ENCODE measurements at regions not wholly inside any gene's neighbourhood (a gene's known extent, or its start where the extent isn't known, plus 50 kb on each side); places are given as distances from the start of the nearest gene placed in this dataset.

DNA sequence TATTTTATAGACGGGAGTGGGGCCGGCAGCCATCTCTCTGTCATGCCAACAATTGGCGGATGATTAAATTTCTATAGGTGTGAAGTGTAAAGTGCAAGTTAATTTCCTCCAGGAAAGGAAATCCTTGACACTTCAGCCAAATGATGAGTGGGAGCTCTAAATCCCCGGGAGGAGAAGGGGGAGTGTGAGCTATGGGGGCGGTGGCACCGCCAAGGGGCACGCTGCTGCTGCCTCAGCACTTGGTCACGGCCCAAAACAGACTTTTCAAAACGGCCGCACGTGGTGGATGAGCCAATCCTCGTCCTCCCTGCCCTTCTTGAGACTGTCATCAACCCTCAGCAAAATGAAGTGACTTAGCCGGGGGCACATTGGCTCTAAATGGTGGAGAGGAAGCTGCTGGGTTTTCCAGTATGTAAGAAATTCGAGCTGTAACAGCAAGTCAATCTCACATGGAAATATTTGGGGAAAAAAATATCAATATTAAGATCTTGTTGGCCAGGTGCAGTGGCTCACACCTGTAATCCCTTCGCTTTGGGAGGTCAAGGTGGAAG is 200.8 kb downstream of the TFCP2L1 start:
- Histone ChIP-seq H3K27me3 (ENCODE audit: insufficient read depth, low read length, poor library complexity, severe bottlenecking) (no peaks in the 10 kb centered on the region), H3K4me2 (ENCODE audit: low read depth, low read length, poor library complexity, severe bottlenecking) (no peak overlapping the region), H3K36me3 (ENCODE audit: insufficient read depth, low read length) (no peaks in the 10 kb centered on the region), H3K9me2 (replicated peaks; ENCODE audit: low read depth, low read length) (no peaks in the 10 kb centered on the region), H3K79me2 (ENCODE audit: insufficient read depth, low read length) (no peaks in the 10 kb centered on the region), H3K4me3 (ENCODE audit: low read length, poor library complexity, severe bottlenecking) (no peak overlapping the region), H3K4me1 (ENCODE audit: insufficient read depth, low read length, poor library complexity, severe bottlenecking) (no peaks in the 10 kb centered on the region), H3K9ac (ENCODE audit: low read depth, low read length, poor library complexity, severe bottlenecking) (no peak overlapping the region), H3K9me3 (ENCODE audit: insufficient read depth, low read depth, low read length) (no peaks in the 10 kb centered on the region), H4K20me1 (ENCODE audit: insufficient read depth, low read length, poor library complexity, severe bottlenecking) (no peaks in the 10 kb centered on the region), H2AFZ (ENCODE audit: low read length) (no peak overlapping the region), H3F3A (ENCODE audit: low read depth) (no peaks in the 10 kb centered on the region)
- TF ChIP-seq, protein P1, sequence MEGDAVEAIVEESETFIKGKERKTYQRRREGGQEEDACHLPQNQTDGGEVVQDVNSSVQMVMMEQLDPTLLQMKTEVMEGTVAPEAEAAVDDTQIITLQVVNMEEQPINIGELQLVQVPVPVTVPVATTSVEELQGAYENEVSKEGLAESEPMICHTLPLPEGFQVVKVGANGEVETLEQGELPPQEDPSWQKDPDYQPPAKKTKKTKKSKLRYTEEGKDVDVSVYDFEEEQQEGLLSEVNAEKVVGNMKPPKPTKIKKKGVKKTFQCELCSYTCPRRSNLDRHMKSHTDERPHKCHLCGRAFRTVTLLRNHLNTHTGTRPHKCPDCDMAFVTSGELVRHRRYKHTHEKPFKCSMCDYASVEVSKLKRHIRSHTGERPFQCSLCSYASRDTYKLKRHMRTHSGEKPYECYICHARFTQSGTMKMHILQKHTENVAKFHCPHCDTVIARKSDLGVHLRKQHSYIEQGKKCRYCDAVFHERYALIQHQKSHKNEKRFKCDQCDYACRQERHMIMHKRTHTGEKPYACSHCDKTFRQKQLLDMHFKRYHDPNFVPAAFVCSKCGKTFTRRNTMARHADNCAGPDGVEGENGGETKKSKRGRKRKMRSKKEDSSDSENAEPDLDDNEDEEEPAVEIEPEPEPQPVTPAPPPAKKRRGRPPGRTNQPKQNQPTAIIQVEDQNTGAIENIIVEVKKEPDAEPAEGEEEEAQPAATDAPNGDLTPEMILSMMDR (conservative IDR thresholded peaks at IDR 0.05; ENCODE audit: low read length): no peak
- no peak for TF ChIP-seq EZH2phosphoT487 (IDR thresholded peaks at IDR 0.05; ENCODE audit: borderline replicate concordance)

DNA sequence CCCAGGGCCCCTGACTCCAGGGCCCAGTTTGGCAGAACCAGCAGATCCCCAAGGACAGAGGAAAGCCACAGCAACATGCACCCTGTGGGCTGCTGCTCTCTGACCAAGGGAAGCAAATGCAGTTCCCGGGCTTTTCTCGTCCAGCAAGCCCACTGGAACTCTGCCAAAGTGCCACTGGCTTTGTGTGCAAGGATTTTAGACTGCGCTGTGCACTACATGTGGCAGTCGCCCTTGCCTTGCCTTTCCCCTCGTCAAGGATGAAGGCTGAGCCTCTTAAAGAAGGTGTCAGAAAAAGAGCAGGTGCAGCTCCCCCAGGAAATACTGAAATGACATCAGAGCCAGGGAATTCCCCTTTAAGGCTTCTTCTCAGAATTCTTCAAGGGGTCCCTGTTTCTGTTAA is 199.2 kb downstream of the TFCP2L1 start:
- no peak overlapping the region for H3K4me3 ChIP-seq (ENCODE audit: low read length, poor library complexity, severe bottlenecking)
- no peaks in the 10 kb centered on the region for H4K20me1 ChIP-seq (ENCODE audit: insufficient read depth, low read length, poor library complexity, severe bottlenecking)
- no peaks in the 10 kb centered on the region for H3K9me2 ChIP-seq (replicated peaks; ENCODE audit: low read depth, low read length)
- H3K27me3 ChIP-seq (ENCODE audit: insufficient read depth, low read length, poor library complexity, severe bottlenecking): no peaks in the 10 kb centered on the region
- H3K4me1 ChIP-seq (ENCODE audit: insufficient read depth, low read length, poor library complexity, severe bottlenecking): no peaks in the 10 kb centered on the region
- no peak overlapping the region for H3K4me2 ChIP-seq (ENCODE audit: low read depth, low read length, poor library complexity, severe bottlenecking)
- H3K9ac ChIP-seq (ENCODE audit: low read depth, low read length, poor library complexity, severe bottlenecking): no peak overlapping the region
- H3K79me2 ChIP-seq (ENCODE audit: insufficient read depth, low read length): no peaks in the 10 kb centered on the region
- no peaks in the 10 kb centered on the region for H3K36me3 ChIP-seq (ENCODE audit: insufficient read depth, low read length)
- no peak overlapping the region for H2AFZ ChIP-seq (ENCODE audit: low read length)
- no peaks in the 10 kb centered on the region for H3K9me3 ChIP-seq (ENCODE audit: insufficient read depth, low read depth, low read length)
- no peaks in the 10 kb centered on the region for H3F3A ChIP-seq (ENCODE audit: low read depth)
- TF ChIP-seq, protein P1 (conservative IDR thresholded peaks at IDR 0.05; ENCODE audit: low read length): no peak
- no peak for TF ChIP-seq EZH2phosphoT487 (IDR thresholded peaks at IDR 0.05; ENCODE audit: borderline replicate concordance)

DNA sequence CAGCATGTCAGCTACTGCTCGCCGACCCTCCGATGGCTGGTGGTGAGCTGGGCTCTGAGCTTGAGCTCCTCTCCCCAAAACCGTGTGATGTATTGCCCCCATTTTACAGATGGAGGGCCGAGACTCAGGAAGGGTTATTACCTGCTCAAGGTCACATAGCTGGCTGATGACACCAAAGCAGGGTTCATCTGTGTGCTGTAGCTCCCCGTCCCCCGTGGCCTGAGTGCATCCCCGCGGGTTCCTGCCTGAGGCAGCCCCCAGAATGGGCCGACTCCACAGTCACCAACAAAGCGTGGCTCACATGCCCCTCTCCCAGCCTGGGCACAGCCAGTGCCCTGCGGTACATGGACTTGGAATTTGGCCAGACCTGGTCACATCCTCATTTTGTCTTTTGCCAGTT is 198.6 kb downstream of the TFCP2L1 start:
- Histone ChIP-seq H3K4me3 (ENCODE audit: low read length, poor library complexity, severe bottlenecking) (no peak overlapping the region), H3K4me1 (ENCODE audit: insufficient read depth, low read length, poor library complexity, severe bottlenecking) (no peaks in the 10 kb centered on the region)
- no peak for TF ChIP-seq EZH2phosphoT487 (IDR thresholded peaks at IDR 0.05; ENCODE audit: borderline replicate concordance)
- TF ChIP-seq, protein P1 (conservative IDR thresholded peaks at IDR 0.05; ENCODE audit: low read length): no peak

More for the DNA sequence above, 198.6 kb downstream of the TFCP2L1 start:
- Histone ChIP-seq H3F3A (ENCODE audit: low read depth) (no peaks in the 10 kb centered on the region), H3K9ac (ENCODE audit: low read depth, low read length, poor library complexity, severe bottlenecking) (no peak overlapping the region), H3K9me2 (replicated peaks; ENCODE audit: low read depth, low read length) (no peaks in the 10 kb centered on the region), H3K4me2 (ENCODE audit: low read depth, low read length, poor library complexity, severe bottlenecking) (no peak overlapping the region), H3K79me2 (ENCODE audit: insufficient read depth, low read length) (no peaks in the 10 kb centered on the region), H3K36me3 (ENCODE audit: insufficient read depth, low read length) (no peaks in the 10 kb centered on the region), H4K20me1 (ENCODE audit: insufficient read depth, low read length, poor library complexity, severe bottlenecking) (no peaks in the 10 kb centered on the region), H3K27me3 (ENCODE audit: insufficient read depth, low read length, poor library complexity, severe bottlenecking) (no peaks in the 10 kb centered on the region), H3K9me3 (ENCODE audit: insufficient read depth, low read depth, low read length) (no peaks in the 10 kb centered on the region), H2AFZ (ENCODE audit: low read length) (no peak overlapping the region)
